HG03354 (cell line): ENCODE measurements at regions not wholly inside any gene's neighbourhood (a gene's known extent, or its start where the extent isn't known, plus 50 kb on each side); places are given as distances from the start of the nearest gene placed in this dataset.

Experiments
- ATAC-seq: cut with Tn5 transposase; IDR thresholded peaks from one replicate; pipeline ENCODE4 v1.9.1; 2021; ENCODE audit warnings: mild to moderate bottlenecking; ENCODE audit not compliant: unreplicated experiment, poor library complexity, severe bottlenecking

DNA sequence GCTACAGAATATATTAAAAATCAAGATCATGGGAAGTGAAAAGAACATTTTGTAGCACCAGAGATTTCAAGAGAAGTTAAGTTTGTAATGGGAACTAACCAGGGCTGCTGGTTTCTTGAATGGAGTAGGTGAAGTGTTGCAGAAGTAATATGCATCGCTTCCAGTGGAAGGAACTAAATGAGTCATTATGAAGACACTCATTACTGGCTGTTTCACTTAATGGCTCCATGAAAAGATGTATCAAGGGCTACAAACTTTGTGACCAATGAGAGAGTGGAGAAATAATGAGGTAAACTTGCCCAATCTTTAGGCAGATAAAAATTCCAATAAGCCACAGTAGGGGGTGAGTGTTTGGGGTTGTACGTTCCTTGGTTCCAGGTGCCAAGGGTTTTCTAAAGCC lies 380.4 kb upstream of the POU3F3 start:
- no peak for ATAC-seq

DNA sequence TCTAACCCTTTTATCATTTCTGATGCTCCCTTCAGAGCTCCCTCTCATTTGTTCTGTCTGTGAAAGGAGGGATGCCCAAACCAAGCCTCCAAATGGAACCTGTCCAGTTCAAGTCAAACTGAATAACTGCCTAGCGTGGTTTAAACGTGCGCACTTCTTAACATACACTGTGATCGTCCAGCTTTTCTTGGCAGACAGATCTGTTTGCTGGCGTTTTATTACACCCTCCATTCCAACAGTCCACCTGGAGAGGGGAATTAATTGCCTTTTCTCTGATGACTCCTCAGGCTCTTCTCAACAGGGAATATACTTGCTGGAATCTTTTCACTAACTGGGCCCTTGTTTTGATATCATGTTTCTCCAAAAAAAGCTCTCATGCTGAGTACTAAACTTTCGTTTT lies 379.2 kb upstream of the POU3F3 start:
- no peak for ATAC-seq

DNA sequence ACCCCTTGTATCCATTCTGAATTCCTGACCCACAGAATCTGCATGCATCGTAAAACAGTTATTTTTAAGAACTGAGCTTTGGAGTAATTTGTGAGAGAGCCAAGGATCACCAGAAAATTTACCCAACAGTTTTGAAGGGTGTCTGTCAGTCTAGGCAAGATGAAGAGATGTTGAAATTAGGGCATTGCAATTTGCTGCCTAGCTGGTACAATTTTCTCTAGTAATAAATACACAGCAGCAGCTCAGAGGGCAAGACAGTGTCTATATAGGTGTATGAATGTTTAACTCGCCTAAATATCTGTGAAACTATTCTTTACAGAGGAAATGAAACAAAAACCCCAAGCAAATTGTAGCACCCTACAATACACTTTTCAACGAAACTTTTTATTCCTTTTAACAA lies 377.8 kb upstream of the POU3F3 start:
- ATAC-seq: no peak

DNA sequence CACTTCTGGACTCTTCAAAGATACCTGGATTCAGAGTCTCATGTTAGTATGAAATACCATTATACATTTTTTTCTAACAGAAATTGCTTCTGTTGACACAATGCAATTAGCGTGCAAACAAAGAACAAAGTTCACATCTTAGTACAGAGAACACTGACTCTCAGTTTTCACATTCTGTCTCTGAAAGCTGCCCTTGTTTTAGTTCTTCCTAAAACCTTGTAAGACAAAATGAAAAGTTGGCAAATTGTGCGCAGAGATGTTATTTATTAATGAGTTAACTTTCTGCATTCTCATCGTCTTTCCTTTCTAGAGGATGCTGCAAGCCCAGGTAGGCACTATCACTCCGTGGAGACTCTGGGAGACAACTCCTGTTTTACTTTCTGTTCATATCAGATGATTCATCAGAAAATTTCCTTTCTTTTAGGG lies 377.3 kb upstream of the POU3F3 start:
- no peak for ATAC-seq

DNA sequence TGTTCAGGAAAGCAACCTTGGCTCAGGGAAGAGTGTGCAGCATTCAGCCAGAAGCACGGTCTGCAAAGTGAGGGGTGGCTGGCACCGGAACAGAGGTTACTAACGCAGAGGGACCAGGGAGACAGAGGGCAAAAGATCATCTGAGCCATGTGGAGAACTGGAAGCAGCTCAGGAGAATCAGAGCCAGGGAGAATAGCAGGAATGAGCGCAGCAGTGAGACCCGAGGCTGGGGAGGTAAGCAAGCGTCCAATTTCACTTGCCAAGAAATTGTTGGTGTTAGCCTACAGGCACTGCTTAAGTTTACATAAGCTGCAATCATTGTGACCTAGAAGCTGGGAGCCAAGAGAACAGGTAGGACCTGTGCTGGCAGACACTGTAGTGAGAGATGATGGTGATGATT lies 372.6 kb upstream of the POU3F3 start:
- no peak for ATAC-seq

DNA sequence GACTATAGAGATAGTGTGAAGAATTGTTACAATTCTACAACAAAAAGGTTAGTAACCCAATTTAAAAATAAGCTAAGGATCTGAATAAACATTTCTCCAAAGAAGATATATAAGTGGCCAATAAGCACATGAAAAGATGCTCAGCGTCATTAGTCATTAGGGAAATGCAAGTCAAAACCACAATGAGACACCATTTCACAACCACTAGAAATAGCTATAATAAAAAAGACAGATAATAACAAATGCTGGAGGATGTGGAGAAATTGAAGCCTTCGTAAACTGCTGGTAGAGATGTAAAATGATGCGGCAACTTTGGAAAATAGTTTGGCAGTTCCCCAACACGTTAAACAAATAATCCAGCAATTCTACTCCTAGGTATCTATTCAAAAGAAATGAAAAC lies 366.5 kb upstream of the POU3F3 start:
- no peak for ATAC-seq

DNA sequence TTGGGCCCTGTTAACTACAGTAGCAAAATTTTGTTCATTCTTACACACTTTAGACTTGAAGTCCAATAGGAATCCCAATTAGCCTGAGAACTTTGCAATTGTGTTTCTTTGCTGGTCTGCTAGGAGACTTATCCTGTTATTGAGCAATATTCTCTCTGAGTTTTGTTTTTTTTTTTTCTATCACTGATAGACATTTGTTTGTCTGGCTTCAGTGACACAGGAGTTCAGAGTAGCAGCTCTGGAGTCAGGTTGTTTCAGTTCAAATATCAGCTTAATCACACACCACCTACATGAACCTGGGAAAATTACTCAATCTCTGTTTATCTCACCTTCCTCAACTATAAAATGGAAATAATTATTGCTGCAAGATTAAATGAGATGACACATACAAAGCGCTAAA lies 360.2 kb upstream of the POU3F3 start:
- ATAC-seq: no peak

DNA sequence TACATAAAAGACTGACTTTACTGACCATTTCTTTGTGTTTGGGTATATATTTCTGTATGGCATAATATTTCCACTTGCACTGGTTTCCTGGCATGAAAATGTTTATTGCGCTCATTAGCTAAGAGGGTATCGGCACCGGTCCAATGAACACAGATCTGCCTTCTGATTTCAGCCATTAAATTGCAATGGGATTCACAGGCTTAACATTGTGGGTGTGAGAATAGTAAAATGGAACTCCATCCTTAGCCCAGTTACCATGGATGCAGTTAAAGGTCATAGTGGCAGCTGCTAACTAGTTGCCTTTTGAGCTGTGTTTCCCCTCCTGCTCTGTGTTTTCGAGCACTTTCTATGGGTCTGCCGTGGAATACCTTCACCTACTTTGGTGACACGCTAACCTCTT lies 352.6 kb upstream of the POU3F3 start:
- no peak for ATAC-seq

DNA sequence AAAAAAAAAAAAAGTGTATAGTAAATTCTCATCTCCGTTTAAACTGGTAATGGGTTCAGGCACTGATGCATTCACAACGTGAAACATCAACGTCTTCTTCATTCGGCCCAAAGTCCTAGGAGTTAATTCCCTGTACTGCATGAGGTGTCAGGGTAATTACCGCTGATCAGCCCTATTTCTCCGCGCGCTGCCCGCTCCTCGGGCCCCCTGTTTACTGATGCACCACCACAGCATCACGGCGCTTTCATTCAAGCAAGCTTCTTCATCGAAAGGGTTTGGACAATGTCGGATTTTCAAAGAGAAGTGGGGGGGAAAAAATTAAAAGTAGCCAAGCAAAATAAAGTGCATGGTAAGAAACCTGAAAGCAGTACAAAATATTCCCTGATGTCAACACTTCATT lies 352.0 kb upstream of the POU3F3 start:
- ATAC-seq: no peak

DNA sequence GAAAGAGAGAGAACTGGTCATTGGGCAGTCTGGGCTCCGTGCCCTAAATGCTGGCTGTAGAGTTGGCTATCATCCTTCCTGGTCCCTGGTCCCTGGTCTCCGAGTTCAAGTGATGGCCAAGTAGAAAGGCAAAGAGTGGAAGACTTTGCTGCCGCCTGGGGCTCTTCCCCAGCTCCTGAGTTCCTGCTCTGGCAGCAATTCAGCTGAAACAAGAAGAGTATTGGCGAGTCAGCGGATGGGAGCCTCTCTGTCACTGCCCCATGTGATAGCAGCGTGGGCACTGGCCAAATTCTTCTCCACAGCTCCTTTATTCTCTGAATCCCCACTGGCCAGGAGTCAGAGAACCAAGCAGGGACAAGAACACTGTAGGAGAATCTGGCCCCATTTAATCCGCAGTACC lies 351.0 kb upstream of the POU3F3 start:
- ATAC-seq: no peak

DNA sequence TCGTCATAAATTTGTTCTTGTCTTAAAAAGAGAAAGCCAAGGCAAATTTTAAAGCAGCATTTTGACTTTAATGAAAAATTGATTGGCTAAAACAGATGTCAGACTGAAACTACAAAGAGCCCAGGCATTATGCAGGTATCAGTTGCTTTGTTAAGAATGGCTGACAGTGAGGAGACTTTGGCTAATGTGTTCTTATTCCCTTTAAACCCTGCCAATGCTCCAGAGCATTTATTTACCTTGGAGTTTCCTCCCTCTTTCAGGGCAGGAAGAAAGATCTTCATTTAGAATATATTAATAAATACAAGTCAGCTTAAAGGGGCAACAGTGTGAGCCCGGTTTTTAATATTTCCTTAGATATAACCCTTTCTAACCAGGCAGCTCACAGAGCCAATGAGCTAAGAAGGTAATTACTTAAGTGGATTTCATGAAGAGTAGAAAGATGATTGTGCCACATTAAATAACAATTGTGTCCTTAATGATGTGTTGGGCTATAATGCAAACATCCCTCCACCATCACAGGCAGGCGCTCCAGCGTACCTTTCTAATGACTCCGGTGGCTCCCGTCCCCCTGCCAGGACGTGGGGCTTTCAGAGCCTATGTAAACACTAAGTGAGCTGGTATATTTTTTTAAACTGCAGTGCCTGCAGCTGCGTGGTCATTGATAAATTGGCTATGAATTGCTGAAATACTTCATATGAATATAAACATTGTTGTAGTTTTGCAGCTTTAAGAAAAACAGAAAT lies 349.4 kb upstream of the POU3F3 start:
- ATAC-seq: no peak

DNA sequence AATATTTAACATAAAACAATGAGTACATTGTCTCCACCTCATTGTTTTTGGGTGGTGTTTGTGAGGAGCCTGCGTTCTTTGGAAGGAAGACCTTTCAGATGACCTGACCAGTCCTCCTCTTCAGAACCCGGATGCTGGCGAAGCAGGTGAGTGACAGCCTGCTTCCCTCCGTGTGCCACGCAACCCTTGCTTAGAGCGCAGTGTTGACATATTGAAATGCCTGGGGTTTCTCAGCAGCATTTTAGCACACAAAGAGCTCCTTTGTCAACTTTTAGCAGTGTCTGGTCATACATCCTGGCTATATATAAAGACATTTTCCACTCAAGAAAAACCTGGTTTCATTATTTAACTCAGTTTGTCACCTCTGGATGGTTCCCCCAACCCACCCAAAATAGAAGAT lies 335.7 kb upstream of the POU3F3 start:
- no peak for ATAC-seq

DNA sequence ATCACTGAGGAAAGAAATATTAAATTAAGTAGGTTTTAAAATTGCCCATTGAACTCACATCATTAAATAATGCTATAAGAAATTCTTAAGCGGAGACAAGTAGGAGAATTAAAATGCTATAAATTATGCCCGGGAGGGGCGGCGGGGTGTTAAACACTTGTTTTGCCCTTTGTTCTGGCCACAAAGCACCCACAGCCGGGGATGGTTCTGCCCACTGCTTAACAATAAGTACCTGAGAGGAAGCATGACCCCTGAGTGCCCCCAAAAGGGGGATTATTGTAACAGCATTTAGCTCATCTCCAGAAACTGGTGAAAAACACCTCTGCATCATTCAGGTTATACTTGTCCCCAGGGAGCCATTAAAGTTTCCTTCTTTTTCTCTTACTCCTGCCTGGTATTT lies 332.7 kb upstream of the POU3F3 start:
- no peak for ATAC-seq

DNA sequence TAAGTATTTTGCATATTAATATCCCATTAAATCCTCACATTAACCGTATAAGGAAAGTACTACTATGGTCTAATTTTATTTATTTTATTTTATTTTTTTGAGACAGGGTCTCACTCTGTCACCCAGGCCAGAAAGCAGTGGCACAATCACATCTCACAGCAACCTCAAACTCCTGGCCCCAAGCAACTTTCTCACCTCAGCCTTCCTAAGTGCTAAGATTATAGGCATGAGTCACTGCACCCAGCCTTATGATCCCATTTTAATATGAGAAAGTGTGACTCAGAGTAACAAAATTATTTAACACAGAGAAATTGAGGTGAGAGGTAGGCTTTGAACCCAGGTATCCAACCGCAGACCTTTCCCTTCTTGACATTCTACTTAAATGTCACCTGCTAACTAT lies 330.0 kb upstream of the POU3F3 start:
- no peak for ATAC-seq

DNA sequence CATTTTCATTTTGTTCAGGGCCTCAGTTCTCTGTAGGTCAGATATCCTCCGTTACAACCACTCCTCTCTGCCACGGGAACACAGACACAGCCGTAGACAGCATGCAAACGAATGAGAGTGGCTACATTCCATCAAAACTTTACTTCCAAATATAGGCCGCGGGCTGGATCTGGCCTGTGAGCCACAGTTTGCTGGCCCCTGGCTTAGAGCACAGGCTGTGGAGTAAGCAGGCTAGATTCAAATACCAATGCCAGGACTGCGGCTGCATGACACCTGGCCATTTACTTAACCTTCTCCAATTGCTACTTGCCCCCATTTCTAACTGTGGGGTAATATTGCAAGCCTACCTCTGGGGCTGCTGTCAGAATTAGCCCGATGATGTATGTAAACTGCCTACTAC lies 325.8 kb upstream of the POU3F3 start:
- no peak for ATAC-seq

DNA sequence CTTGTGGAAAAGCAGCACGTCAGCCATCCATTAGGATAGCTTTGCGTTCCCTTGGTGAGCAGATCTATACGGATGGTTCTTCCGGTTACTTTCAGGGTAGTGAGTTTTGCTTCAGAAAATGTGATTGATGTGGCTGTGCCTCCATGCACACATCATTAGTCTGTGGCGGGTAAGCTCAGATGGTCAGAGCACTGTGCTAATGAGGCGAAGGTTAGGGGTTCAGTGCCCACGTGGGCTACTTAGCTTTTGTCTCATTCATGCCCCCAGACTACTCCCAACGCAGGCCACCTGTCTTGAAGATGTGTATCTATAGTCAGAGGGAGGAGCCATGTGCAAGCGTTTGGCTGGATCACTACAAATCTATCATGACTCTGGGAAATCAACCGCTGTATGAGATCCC lies 322.8 kb upstream of the POU3F3 start:
- ATAC-seq: no peak

DNA sequence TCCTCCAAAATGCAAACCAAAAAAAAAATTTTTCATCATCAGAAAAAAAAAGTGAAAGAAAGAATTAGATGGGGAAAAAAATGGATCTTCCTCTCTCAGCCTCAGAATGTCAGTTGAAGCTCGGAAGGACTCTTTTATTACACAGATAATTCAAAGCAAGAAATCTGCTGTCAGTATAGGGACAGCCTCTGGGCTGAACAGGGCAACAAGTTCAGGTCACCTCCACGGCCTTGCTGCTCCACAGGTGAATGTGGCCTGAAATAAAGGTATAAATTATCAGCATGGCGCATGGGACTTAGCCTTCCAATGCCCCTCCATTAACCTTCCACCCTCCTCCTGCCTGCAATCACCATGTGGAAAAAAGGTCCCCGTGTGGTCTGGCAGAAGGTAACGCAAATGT lies 316.8 kb upstream of the POU3F3 start:
- no peak for ATAC-seq

DNA sequence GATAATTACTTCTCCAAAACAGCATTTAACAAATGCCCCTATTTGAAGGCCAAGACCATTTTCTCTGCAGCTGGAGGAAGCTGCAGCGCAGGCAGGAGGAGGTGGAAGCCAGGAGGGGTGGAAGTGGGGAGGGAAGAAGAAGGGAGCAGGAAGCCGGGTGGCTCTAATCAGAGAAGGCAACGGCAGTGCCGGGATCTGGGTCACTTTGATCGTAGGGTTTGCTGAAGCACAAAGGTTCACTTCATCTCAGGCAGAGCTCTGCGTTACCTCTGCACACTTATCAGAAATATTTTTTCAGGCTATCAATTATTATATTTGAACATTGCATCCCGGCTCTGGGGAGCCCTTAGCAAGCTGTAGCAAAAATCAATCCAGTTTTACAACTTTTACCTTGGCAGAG lies 315.8 kb upstream of the POU3F3 start:
- no peak for ATAC-seq

DNA sequence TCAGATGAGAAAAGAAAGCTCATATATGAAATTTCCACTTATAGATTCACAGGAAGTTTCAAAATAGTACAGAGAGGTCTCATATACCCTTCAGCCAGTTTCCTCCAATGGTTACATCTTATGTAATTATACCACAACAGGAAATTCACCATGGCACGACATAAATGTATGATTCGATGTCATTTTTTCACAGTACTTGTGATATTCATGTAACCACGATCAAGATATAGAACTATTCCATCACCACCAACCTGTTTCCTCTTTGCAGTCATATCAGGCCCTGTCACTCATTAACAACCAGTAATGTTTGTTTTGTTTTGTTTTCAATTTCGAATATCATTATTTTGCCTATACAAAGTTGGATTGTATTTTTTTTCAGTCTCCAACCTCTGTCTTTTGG lies 314.3 kb upstream of the POU3F3 start:
- peak; percentile 85 for ATAC-seq

DNA sequence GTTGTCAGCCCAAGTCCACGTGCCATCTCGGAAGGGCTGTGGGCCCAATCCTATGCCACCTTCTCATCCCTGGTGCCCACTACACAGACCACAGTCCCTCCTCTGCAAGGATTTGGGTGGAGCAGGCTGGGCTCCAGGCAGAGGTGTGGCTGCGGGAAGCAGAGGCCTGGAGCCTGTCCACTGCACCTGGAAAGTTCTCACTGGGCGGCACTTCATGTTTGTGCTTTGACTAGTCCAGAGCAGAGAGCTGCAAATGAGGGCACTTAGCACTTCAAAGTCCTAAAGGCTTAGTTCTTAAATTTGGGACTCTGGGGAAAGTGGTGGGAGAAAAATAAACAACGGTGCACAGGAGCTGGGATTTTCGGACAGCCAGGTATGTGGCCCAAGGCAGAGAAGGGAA lies 308.9 kb upstream of the POU3F3 start:
- ATAC-seq: no peak

DNA sequence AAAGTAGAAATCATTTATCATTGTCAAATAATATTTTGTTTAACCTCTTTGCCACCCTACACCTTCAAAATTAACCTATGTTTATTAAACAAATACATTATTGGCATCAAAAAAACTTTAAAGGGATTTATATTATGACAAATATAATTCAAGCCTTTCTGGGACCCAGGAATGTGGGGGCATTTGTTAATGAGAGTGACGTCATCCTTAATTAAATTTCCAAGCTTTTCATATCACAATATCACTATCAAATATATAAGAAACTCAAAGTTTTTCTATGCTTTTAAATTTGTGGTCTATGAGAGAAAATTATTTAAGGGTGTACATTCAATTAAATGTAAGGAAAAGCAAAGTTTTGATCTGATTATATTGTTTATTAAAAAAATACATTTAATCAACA lies 307.4 kb upstream of the POU3F3 start:
- ATAC-seq: no peak

DNA sequence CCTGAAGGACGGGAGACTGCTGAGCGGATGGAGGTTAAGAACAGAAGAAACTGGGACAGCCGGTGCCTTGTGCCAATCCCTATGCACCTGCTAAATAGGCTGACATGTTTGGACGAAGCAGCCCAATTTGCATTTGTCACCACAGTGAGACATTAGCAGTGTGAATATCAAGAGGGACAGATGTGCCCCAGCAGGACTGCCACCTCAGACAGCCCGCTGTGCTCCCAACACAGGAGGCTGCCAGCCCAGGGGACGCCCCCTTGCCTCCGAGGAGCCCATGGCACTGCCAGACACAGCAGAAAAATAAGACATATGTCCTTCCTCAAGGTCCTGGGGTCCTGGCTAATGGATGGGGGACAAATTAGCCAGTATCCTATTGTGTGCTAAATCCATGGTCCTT lies 306.7 kb upstream of the POU3F3 start:
- no peak for ATAC-seq
